ENCODE measurements at regions not wholly inside any gene's neighbourhood (a gene's known extent, or its start where the extent isn't known, plus 50 kb on each side); places are given as distances from the start of the nearest gene placed in this dataset.

DNA sequence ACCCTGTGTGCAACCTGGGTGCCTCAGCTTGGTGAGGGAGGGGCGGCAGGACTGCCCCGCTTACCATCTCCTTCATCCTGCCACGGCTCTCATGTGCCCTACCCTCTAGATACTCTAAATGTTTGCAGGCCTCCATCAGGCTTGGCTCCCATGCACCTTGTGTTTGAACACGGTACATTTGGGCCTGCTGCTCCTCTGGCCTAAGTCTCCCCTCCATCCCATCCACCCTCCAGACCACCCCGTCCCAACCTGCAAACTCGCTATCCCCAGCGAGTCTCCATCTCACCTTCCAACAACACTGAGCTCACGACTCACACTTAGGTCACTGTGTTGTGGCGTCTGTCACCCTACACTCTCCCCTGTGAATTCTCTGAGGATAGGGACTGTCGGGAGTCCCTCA, 274.2 kb downstream of the TEX29 start:
- ChIA-PET POLR2A (no interaction called here), CTCF (no interaction called here)
- H3K27me3 Mint-ChIP-seq = peaks cover 10% of the 10 kb centered on the region

DNA sequence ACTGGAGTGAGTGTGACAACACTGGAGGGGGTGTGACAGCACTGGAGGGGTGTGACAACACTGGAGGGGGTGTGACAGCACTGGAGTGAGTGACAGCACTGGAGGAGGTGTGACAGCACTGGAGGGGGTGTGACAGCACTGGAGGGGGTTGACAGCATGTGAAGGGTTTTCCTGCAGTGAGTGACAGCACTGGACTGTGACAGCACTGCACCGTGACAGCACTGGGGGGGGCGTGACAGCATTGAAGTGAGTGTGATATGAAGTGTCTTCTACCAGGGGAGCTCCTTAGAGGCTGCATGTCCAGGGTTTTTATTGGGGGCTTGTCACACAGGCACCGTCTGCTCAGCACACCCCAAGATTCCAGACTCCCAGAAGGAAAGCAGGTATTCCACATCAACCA, 274.8 kb downstream of the TEX29 start:
- H3K27me3 ChIP-seq (ENCODE audit: control insufficient read depth in 1 of 2, insufficient read depth in 2 of 2, low read length in 2 of 2) = no peaks in the 10 kb centered on the region
- ChIA-PET CTCF (no interaction called here), POLR2A (no interaction called here)

More for the DNA sequence above, 274.2 kb downstream of the TEX29 start:
- Histone ChIP-seq H3K27me3 (ENCODE audit: control insufficient read depth in 1 of 2, insufficient read depth in 2 of 2, low read length in 2 of 2) (no peaks in the 10 kb centered on the region), H3K4me3 (ENCODE audit: low read length) (no peak overlapping the region), H3K36me3 (ENCODE audit: insufficient read depth, low read length) (no peaks in the 10 kb centered on the region), H3K9me3 (ENCODE audit: control insufficient read depth in 1 of 2, insufficient read depth in 1 of 2, low read length in 2 of 2) (peaks cover 0 to 15% of the 10 kb centered on the region in 2 experiments), H3K27ac (ENCODE audit: low read depth in 1 of 2, low read length in 2 of 2) (no peak overlapping the region), H3K4me1 (ENCODE audit: insufficient read depth, low read length) (no peaks in the 10 kb centered on the region)
- Mint-ChIP-seq H3K4me3 (no peak overlapping the region), H3K36me3 (ENCODE audit: low read depth) (no peaks in the 10 kb centered on the region), H3K27ac (no peak overlapping the region), H3K4me1 (ENCODE audit: low read depth) (no peaks in the 10 kb centered on the region), H3K9me3 (no peaks in the 10 kb centered on the region)
- DNase-seq = no peak
- intact Hi-C loops (cut with DNase I, micrococcal nuclease) = no loop called here
- TF ChIP-seq, protein P1, sequence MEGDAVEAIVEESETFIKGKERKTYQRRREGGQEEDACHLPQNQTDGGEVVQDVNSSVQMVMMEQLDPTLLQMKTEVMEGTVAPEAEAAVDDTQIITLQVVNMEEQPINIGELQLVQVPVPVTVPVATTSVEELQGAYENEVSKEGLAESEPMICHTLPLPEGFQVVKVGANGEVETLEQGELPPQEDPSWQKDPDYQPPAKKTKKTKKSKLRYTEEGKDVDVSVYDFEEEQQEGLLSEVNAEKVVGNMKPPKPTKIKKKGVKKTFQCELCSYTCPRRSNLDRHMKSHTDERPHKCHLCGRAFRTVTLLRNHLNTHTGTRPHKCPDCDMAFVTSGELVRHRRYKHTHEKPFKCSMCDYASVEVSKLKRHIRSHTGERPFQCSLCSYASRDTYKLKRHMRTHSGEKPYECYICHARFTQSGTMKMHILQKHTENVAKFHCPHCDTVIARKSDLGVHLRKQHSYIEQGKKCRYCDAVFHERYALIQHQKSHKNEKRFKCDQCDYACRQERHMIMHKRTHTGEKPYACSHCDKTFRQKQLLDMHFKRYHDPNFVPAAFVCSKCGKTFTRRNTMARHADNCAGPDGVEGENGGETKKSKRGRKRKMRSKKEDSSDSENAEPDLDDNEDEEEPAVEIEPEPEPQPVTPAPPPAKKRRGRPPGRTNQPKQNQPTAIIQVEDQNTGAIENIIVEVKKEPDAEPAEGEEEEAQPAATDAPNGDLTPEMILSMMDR (IDR thresholded peaks at IDR 0.05) = no peak
- no peak for ATAC-seq (ENCODE audit: poor library complexity)

DNA sequence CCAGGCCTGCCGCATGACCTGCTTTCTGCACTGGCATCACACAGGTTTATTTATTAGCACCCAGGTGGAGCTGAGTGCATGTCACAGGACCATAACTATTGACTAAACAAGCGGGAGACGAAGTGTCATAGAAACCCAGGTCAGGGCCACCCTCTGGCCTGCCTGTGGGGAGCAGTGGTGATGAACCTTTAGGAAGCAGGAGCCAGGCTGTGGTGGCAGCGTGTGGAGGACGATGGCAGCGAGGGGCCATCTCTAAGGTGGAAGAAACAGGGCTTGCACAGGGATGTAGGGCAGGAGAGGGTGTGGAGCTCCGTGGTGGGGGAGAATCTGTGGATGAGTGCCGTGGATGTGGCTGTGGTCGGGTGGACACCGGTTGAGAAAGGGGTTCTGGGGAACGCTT, 275.3 kb downstream of the TEX29 start:
- ATAC-seq (ENCODE audit: poor library complexity) = no peak
- Histone ChIP-seq H3K27me3 (ENCODE audit: control insufficient read depth in 1 of 2, insufficient read depth in 2 of 2, low read length in 2 of 2) (no peaks in the 10 kb centered on the region), H3K36me3 (ENCODE audit: insufficient read depth, low read length) (no peaks in the 10 kb centered on the region), H3K4me3 (ENCODE audit: low read length) (no peak overlapping the region), H3K4me1 (ENCODE audit: insufficient read depth, low read length) (no peaks in the 10 kb centered on the region), H3K9me3 (ENCODE audit: control insufficient read depth in 1 of 2, insufficient read depth in 1 of 2, low read length in 2 of 2) (peaks cover 0 to 17% of the 10 kb centered on the region in 2 experiments), H3K27ac (ENCODE audit: low read depth in 1 of 2, low read length in 2 of 2) (no peak overlapping the region)
- TF ChIP-seq, protein P1 (IDR thresholded peaks at IDR 0.05) = no peak
- Mint-ChIP-seq H3K4me1 (ENCODE audit: low read depth) (no peaks in the 10 kb centered on the region), H3K27me3 (peaks cover 13% of the 10 kb centered on the region), H3K36me3 (ENCODE audit: low read depth) (no peaks in the 10 kb centered on the region), H3K9me3 (no peaks in the 10 kb centered on the region), H3K27ac (no peak overlapping the region), H3K4me3 (no peak overlapping the region)
- ChIA-PET POLR2A (no interaction called here), CTCF (no interaction called here)
- DNase-seq = no peak
- intact Hi-C loops (cut with DNase I, micrococcal nuclease) = no loop called here

More for the DNA sequence above, 274.8 kb downstream of the TEX29 start:
- H3K27me3 Mint-ChIP-seq = peaks cover 13% of the 10 kb centered on the region
- Histone ChIP-seq H3K4me3 (ENCODE audit: low read length) (no peak overlapping the region), H3K36me3 (ENCODE audit: insufficient read depth, low read length) (no peaks in the 10 kb centered on the region), H3K4me1 (ENCODE audit: insufficient read depth, low read length) (no peaks in the 10 kb centered on the region), H3K27ac (ENCODE audit: low read depth in 1 of 2, low read length in 2 of 2) (no peak overlapping the region), H3K9me3 (ENCODE audit: control insufficient read depth in 1 of 2, insufficient read depth in 1 of 2, low read length in 2 of 2) (peaks cover 0 to 19% of the 10 kb centered on the region in 2 experiments)
- ATAC-seq (ENCODE audit: poor library complexity) (no peak), DNase-seq (no peak)
- TF ChIP-seq, protein P1 (IDR thresholded peaks at IDR 0.05) = no peak
- no peaks in the 10 kb centered on the region for H3K9me3 Mint-ChIP-seq
- no peak overlapping the region for H3K27ac Mint-ChIP-seq
- H3K4me1 Mint-ChIP-seq (ENCODE audit: low read depth) = no peaks in the 10 kb centered on the region
- H3K4me3 Mint-ChIP-seq = no peak overlapping the region
- H3K36me3 Mint-ChIP-seq (ENCODE audit: low read depth) = no peaks in the 10 kb centered on the region
- intact Hi-C loops (cut with DNase I, micrococcal nuclease) = no loop called here

Measured in CD4-positive, alpha-beta T cell (primary cell).